ENCODE measurements at regions not wholly inside any gene's neighbourhood (a gene's known extent, or its start where the extent isn't known, plus 50 kb on each side); places are given as distances from the start of the nearest gene placed in this dataset.

- DNase-seq (ENCODE audit: low read depth in 1 of 2, low spot score in 2 of 2), result no peak
- Histone ChIP-seq H3K9me3 (replicated peaks) (no peaks in the 10 kb centered on the region; the same call in 1 of the 2 replicates), H3K27me3 (replicated peaks) (no peaks in the 10 kb centered on the region)
These were observed 182.9 kb upstream of the RGMA start for GRCh38 chr15:93271871-93272270.

GRCh38 chr15:93270937-93271467 is 182.0 kb upstream of the RGMA start:
- no peak overlapping the region for H3K27ac ChIP-seq
- DNase-seq (ENCODE audit: low read depth in 1 of 2, low spot score in 2 of 2), result no peak
- H3K9me3 ChIP-seq (replicated peaks), result no peaks in the 10 kb centered on the region; the same call in 1 of the 2 replicates
- no peak overlapping the region for H3K4me3 ChIP-seq
- no peaks in the 10 kb centered on the region for H3K27me3 ChIP-seq (replicated peaks)
- no peaks in the 10 kb centered on the region for H3K4me1 ChIP-seq (replicated peaks)
- H3K36me3 ChIP-seq, result no peaks in the 10 kb centered on the region

More at GRCh38 chr15:93271871-93272270, 182.9 kb upstream of the RGMA start:
- H3K36me3 ChIP-seq, result no peaks in the 10 kb centered on the region
- H3K27ac ChIP-seq, result no peak overlapping the region
- no peaks in the 10 kb centered on the region for H3K4me1 ChIP-seq (replicated peaks)
- H3K4me3 ChIP-seq, result no peak overlapping the region

- no peak for DNase-seq (ENCODE audit: low read depth in 1 of 2, low spot score in 2 of 2)
- Histone ChIP-seq H3K36me3 (no peaks in the 10 kb centered on the region), H3K9me3 (replicated peaks) (no peaks in the 10 kb centered on the region; the same call in 1 of the 2 replicates), H3K27me3 (replicated peaks) (no peaks in the 10 kb centered on the region), H3K4me3 (no peak overlapping the region), H3K4me1 (replicated peaks) (no peaks in the 10 kb centered on the region), H3K27ac (no peak overlapping the region)
These were observed 179.1 kb upstream of the RGMA start for GRCh38 chr15:93268066-93268465.

- no peak overlapping the region for H3K27ac ChIP-seq
- DNase-seq (ENCODE audit: low read depth in 1 of 2, low spot score in 2 of 2), result no peak
- no peaks in the 10 kb centered on the region for H3K27me3 ChIP-seq (replicated peaks)
- H3K9me3 ChIP-seq (replicated peaks), result no peaks in the 10 kb centered on the region; the same call in 1 of the 2 replicates
- H3K4me3 ChIP-seq, result no peak overlapping the region
- no peaks in the 10 kb centered on the region for H3K36me3 ChIP-seq
- no peaks in the 10 kb centered on the region for H3K4me1 ChIP-seq (replicated peaks)
These were observed 177.3 kb upstream of the RGMA start for GRCh38 chr15:93266291-93266690.

GRCh38 chr15:93265111-93265556 is 176.1 kb upstream of the RGMA start:
- no peak overlapping the region for H3K27ac ChIP-seq
- H3K27me3 ChIP-seq (replicated peaks), result no peaks in the 10 kb centered on the region
- H3K36me3 ChIP-seq, result no peaks in the 10 kb centered on the region
- no peaks in the 10 kb centered on the region; the same call in 1 of the 2 replicates for H3K9me3 ChIP-seq (replicated peaks)
- DNase-seq (ENCODE audit: low read depth in 1 of 2, low spot score in 2 of 2), result no peak
- no peaks in the 10 kb centered on the region for H3K4me1 ChIP-seq (replicated peaks)
- H3K4me3 ChIP-seq, result no peak overlapping the region

- Histone ChIP-seq H3K4me1 (replicated peaks) (no peaks in the 10 kb centered on the region), H3K36me3 (no peaks in the 10 kb centered on the region), H3K27me3 (replicated peaks) (no peaks in the 10 kb centered on the region), H3K9me3 (replicated peaks) (no peaks in the 10 kb centered on the region; the same call in 1 of the 2 replicates), H3K27ac (no peak overlapping the region), H3K4me3 (no peak overlapping the region)
- no peak for DNase-seq (ENCODE audit: low read depth in 1 of 2, low spot score in 2 of 2)
These were observed 172.8 kb upstream of the RGMA start for GRCh38 chr15:93261845-93262244.

- DNase-seq (ENCODE audit: low read depth in 1 of 2, low spot score in 2 of 2), result no peak
- H3K4me3 ChIP-seq, result no peak overlapping the region
- no peaks in the 10 kb centered on the region for H3K4me1 ChIP-seq (replicated peaks)
- H3K36me3 ChIP-seq, result no peaks in the 10 kb centered on the region
- no peak overlapping the region for H3K27ac ChIP-seq
- no peaks in the 10 kb centered on the region; the same call in 1 of the 2 replicates for H3K9me3 ChIP-seq (replicated peaks)
- no peaks in the 10 kb centered on the region for H3K27me3 ChIP-seq (replicated peaks)
These were observed 168.9 kb upstream of the RGMA start for GRCh38 chr15:93257920-93258319.

- H3K4me3 ChIP-seq, result no peak overlapping the region
- no peaks in the 10 kb centered on the region for H3K36me3 ChIP-seq
- no peaks in the 10 kb centered on the region for H3K4me1 ChIP-seq (replicated peaks)
- H3K9me3 ChIP-seq (replicated peaks), result no peaks in the 10 kb centered on the region; the same call in 1 of the 2 replicates
- no peak overlapping the region for H3K27ac ChIP-seq
- H3K27me3 ChIP-seq (replicated peaks), result no peaks in the 10 kb centered on the region
- no peak for DNase-seq (ENCODE audit: low read depth in 1 of 2, low spot score in 2 of 2)
These were observed 164.7 kb upstream of the RGMA start for GRCh38 chr15:93253681-93254080.

- H3K27me3 ChIP-seq (replicated peaks), result no peaks in the 10 kb centered on the region
- no peak overlapping the region for H3K4me3 ChIP-seq
- H3K9me3 ChIP-seq (replicated peaks), result no peaks in the 10 kb centered on the region; the same call in 1 of the 2 replicates
- H3K27ac ChIP-seq, result no peak overlapping the region
- no peaks in the 10 kb centered on the region for H3K36me3 ChIP-seq
- H3K4me1 ChIP-seq (replicated peaks), result no peaks in the 10 kb centered on the region
- no peak for DNase-seq (ENCODE audit: low read depth in 1 of 2, low spot score in 2 of 2)
These were observed 163.8 kb upstream of the RGMA start for GRCh38 chr15:93252780-93253179.

- H3K27me3 ChIP-seq (replicated peaks), result no peaks in the 10 kb centered on the region
- no peaks in the 10 kb centered on the region for H3K9me3 ChIP-seq (replicated peaks)
- no peak overlapping the region for H3K4me3 ChIP-seq
- no peak overlapping the region for H3K27ac ChIP-seq
- H3K36me3 ChIP-seq, result no peaks in the 10 kb centered on the region
- H3K4me1 ChIP-seq (replicated peaks), result no peaks in the 10 kb centered on the region
- DNase-seq (ENCODE audit: low read depth in 1 of 2, low spot score in 2 of 2), result no peak
These were observed 161.9 kb upstream of the RGMA start for GRCh38 chr15:93250950-93251349.

GRCh38 chr15:93250209-93250608 is 161.2 kb upstream of the RGMA start:
- no peak for DNase-seq (ENCODE audit: low read depth in 1 of 2, low spot score in 2 of 2)
- Histone ChIP-seq H3K4me3 (no peak overlapping the region), H3K4me1 (replicated peaks) (no peaks in the 10 kb centered on the region), H3K27me3 (replicated peaks) (no peaks in the 10 kb centered on the region), H3K27ac (no peak overlapping the region), H3K9me3 (replicated peaks) (no peaks in the 10 kb centered on the region), H3K36me3 (no peaks in the 10 kb centered on the region)

- no peaks in the 10 kb centered on the region for H3K4me1 ChIP-seq (replicated peaks)
- H3K27ac ChIP-seq, result no peak overlapping the region
- H3K36me3 ChIP-seq, result no peaks in the 10 kb centered on the region
- no peak overlapping the region for H3K4me3 ChIP-seq
- H3K9me3 ChIP-seq (replicated peaks), result no peaks in the 10 kb centered on the region
- no peaks in the 10 kb centered on the region for H3K27me3 ChIP-seq (replicated peaks)
- no peak for DNase-seq (ENCODE audit: low read depth in 1 of 2, low spot score in 2 of 2)
These were observed 160.6 kb upstream of the RGMA start for GRCh38 chr15:93249623-93250022.

GRCh38 chr15:93247466-93248121 is 158.6 kb upstream of the RGMA start:
- Histone ChIP-seq H3K27ac (no peak overlapping the region), H3K27me3 (replicated peaks) (no peaks in the 10 kb centered on the region), H3K4me1 (replicated peaks) (no peaks in the 10 kb centered on the region), H3K36me3 (no peaks in the 10 kb centered on the region), H3K9me3 (replicated peaks) (no peaks in the 10 kb centered on the region), H3K4me3 (no peak overlapping the region)
- no peak for DNase-seq (ENCODE audit: low read depth in 1 of 2, low spot score in 2 of 2)

GRCh38 chr15:93246266-93247242 is 157.5 kb upstream of the RGMA start:
- no peak for DNase-seq (ENCODE audit: low read depth in 1 of 2, low spot score in 2 of 2)
- H3K9me3 ChIP-seq (replicated peaks), result no peaks in the 10 kb centered on the region
- no peaks in the 10 kb centered on the region for H3K36me3 ChIP-seq
- H3K27ac ChIP-seq, result no peak overlapping the region
- H3K4me3 ChIP-seq, result no peak overlapping the region
- H3K27me3 ChIP-seq (replicated peaks), result no peaks in the 10 kb centered on the region
- no peaks in the 10 kb centered on the region for H3K4me1 ChIP-seq (replicated peaks)

Data from SJSA1 (cell line).